ENCODE measurements at regions not wholly inside any gene's neighbourhood (a gene's known extent, or its start where the extent isn't known, plus 50 kb on each side); places are given as distances from the start of the nearest gene placed in this dataset.

DNA sequence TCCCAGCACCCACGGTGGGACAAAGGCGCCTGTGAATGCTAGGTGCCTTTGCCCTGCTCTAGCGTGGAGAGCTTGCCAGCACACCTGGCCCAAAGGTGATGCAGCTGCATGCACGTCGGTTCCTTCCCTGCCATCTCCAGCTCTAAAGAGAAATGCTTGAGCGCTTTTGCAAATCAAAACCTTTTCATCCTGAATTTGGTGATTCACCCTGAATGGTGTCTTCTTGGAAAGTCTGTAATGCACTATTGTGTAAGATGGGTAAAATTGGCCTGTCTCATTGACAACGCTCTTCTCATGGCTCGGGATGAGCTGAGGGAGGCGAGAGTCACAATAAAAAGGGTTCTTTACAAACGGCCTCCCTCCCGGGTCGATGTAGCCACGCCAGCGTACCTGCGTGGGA is 103.1 kb upstream of the ID4 start:
- DNase-seq (ENCODE audit: low spot score in 2 of 2, unreplicated experiment in 2 of 2), result no peak
- Mint-ChIP-seq H3K27me3 (ENCODE audit: low read depth) (no peaks in the 10 kb centered on the region), H3K27ac (no peak overlapping the region), H3K36me3 (no peaks in the 10 kb centered on the region), H3K4me1 (no peaks in the 10 kb centered on the region), H3K4me3 (no peak overlapping the region), H3K9me3 (peaks cover 16% of the 10 kb centered on the region)
- TF ChIP-seq, protein P1, sequence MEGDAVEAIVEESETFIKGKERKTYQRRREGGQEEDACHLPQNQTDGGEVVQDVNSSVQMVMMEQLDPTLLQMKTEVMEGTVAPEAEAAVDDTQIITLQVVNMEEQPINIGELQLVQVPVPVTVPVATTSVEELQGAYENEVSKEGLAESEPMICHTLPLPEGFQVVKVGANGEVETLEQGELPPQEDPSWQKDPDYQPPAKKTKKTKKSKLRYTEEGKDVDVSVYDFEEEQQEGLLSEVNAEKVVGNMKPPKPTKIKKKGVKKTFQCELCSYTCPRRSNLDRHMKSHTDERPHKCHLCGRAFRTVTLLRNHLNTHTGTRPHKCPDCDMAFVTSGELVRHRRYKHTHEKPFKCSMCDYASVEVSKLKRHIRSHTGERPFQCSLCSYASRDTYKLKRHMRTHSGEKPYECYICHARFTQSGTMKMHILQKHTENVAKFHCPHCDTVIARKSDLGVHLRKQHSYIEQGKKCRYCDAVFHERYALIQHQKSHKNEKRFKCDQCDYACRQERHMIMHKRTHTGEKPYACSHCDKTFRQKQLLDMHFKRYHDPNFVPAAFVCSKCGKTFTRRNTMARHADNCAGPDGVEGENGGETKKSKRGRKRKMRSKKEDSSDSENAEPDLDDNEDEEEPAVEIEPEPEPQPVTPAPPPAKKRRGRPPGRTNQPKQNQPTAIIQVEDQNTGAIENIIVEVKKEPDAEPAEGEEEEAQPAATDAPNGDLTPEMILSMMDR (IDR thresholded peaks at IDR 0.05; ENCODE audit: unreplicated experiment), result no peak

DNA sequence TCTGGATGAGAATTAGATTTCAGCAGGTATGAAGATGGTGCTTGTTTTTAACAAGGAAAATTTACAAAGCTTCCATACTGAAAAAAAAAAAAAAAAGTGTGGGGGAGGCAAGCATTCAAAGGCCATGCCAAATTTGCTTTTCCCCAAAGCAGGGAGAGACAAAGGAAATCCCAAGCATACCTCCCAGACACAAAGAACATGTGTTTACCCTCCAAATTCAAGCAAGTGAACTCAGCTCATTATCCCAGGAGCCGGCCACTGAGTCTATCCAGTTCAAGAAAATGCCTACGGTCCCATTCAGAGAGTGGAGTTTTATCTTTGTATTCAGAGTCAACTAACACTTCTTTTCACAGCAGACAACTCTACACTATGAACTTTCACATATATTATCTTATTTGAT is 102.7 kb upstream of the ID4 start:
- Mint-ChIP-seq H3K4me3 (no peak overlapping the region), H3K36me3 (no peaks in the 10 kb centered on the region), H3K4me1 (no peaks in the 10 kb centered on the region), H3K27ac (no peak overlapping the region), H3K27me3 (ENCODE audit: low read depth) (no peaks in the 10 kb centered on the region), H3K9me3 (peaks cover 16% of the 10 kb centered on the region)
- TF ChIP-seq, protein P1 (IDR thresholded peaks at IDR 0.05; ENCODE audit: unreplicated experiment), result no peak
- DNase-seq (ENCODE audit: low spot score in 2 of 2, unreplicated experiment in 2 of 2), result no peak

DNA sequence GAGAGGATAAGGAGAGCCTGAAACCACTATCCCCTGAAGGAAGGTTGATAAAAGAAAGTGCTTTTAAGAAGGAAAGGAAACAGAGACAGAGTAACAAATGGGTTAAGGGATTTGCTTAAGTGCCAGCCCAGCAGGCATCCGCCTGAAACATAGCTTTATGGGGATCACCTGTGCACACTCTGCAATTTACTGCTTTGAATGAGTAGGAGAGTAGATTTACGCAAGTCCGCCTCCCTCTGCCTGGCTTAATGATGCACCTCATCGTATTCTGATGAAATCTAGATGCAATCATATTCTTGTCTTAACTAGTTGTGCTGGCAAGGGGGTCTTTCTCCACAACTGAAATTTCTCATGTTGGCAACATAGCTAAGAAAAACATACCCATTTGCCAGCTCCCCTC is 101.1 kb upstream of the ID4 start:
- Mint-ChIP-seq H3K27me3 (ENCODE audit: low read depth) (no peaks in the 10 kb centered on the region), H3K9me3 (peaks cover 8% of the 10 kb centered on the region), H3K27ac (no peak overlapping the region), H3K4me1 (no peaks in the 10 kb centered on the region), H3K36me3 (no peaks in the 10 kb centered on the region), H3K4me3 (no peak overlapping the region)
- TF ChIP-seq, protein P1 (IDR thresholded peaks at IDR 0.05; ENCODE audit: unreplicated experiment), result no peak
- no peak for DNase-seq (ENCODE audit: low spot score in 2 of 2, unreplicated experiment in 2 of 2)

DNA sequence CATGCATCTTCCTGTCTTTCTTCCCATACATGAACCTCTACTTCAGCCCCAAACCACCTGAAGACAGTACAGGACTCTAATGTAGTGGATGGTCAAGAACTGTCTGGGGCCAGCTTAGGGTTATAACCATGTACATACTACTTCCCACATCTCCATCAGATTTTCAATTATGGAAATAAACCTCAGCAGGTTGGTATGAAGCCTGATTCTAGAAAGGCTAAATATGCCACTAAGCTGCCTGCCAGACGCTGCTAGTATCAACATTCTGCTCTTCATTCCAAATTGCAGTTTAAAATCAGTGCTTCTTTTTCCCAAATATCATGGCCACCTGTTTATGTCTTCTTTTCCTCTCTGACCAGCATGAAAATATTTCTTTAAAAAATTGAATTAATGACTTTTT is 99.2 kb upstream of the ID4 start:
- no peaks in the 10 kb centered on the region for H3K36me3 Mint-ChIP-seq
- H3K4me3 Mint-ChIP-seq, result no peak overlapping the region
- H3K4me1 Mint-ChIP-seq, result no peaks in the 10 kb centered on the region
- TF ChIP-seq, protein P1 (IDR thresholded peaks at IDR 0.05; ENCODE audit: unreplicated experiment), result no peak
- no peak overlapping the region for H3K27ac Mint-ChIP-seq
- no peak for DNase-seq (ENCODE audit: low spot score in 2 of 2, unreplicated experiment in 2 of 2)
- H3K9me3 Mint-ChIP-seq, result no peaks in the 10 kb centered on the region
- H3K27me3 Mint-ChIP-seq (ENCODE audit: low read depth), result no peaks in the 10 kb centered on the region

DNA sequence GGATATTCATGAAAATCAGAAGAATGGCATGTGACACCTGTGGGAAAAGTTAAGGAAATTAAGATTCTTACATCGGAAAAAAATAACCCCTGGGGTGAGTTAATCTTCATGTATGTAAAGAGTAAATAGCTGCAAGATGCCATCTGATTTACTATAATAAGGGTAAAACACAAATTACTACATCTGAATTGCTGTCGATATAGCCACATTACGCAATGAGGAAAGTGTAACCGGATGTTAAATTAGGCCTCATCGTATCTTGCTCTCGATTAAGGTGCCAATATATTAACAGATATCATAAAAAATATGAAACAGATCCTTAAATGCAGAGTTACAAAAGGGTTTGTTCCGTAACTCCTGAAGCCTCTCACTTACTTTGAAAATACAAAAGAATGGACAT is 87.4 kb upstream of the ID4 start:
- no peak overlapping the region for H3K4me3 Mint-ChIP-seq
- no peak for DNase-seq (ENCODE audit: low spot score in 2 of 2, unreplicated experiment in 2 of 2)
- no peak overlapping the region for H3K27ac Mint-ChIP-seq
- no peaks in the 10 kb centered on the region for H3K9me3 Mint-ChIP-seq
- H3K36me3 Mint-ChIP-seq, result no peaks in the 10 kb centered on the region
- TF ChIP-seq, protein P1 (IDR thresholded peaks at IDR 0.05; ENCODE audit: unreplicated experiment), result no peak
- peaks cover 27% of the 10 kb centered on the region for H3K4me1 Mint-ChIP-seq
- H3K27me3 Mint-ChIP-seq (ENCODE audit: low read depth), result no peaks in the 10 kb centered on the region

DNA sequence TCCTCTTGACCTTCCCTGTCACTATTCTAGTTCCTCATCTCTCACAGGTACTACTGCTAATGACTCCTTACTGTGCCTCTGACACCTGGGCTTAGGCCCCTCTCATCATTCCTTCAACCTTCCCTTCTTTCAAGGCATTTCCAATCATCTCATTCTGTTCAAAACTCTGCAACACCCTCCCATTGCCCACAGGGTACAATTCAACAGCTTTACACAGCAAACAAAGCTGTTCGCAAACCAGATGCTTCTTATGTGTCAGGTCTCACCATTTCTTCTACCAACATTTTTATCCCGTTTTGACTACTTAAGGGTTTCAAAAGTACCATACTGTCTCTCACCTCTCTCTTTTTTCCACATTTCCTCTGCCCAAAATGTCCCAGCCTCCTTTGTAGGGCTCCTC is 84.4 kb upstream of the ID4 start:
- Mint-ChIP-seq H3K27ac (peak overlapping the region; percentile 84), H3K27me3 (ENCODE audit: low read depth) (no peaks in the 10 kb centered on the region), H3K4me1 (peaks cover 43% of the 10 kb centered on the region), H3K9me3 (no peaks in the 10 kb centered on the region), H3K36me3 (no peaks in the 10 kb centered on the region), H3K4me3 (no peak overlapping the region)
- TF ChIP-seq, protein P1 (IDR thresholded peaks at IDR 0.05; ENCODE audit: unreplicated experiment), result no peak
- DNase-seq (ENCODE audit: low spot score in 2 of 2, unreplicated experiment in 2 of 2), result no peak
